Stimulated activated CD8-positive, alpha-beta memory T cell treated with anti-CD3 and anti-CD28 coated beads, Interleukin-2, amount 100 ng/mL, for 48 hours (primary cell): ENCODE measurements at regions not wholly inside any gene's neighbourhood (a gene's known extent, or its start where the extent isn't known, plus 50 kb on each side); places are given as distances from the start of the nearest gene placed in this dataset.

Source experiments
- DNase-seq, 2 donors: peaks; one replicate each; pipeline ENCODE4 v3.0.0-alpha.2; 2020; ENCODE audit warnings: low read depth in 2 of 2

DNA sequence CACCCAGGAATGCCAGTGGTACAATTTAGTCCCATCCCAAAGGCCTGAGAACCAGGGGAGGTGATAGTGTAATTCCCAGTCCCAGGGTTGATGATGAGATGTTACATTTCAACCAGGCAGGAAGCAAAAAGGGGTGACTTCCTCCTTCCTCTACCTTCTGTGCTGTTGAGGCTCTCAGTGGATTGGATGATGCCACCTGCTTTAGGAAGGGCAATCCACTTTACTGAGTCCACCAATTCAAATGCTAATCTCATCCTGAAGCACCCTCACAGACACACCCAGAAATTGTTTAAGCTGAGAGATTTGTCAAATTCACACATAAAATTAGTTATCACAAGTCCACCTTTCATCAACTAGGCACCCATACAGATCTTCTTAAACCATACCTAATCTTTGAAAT lies 418.5 kb upstream of the GOLIM4 start:
- no peak for DNase-seq

DNA sequence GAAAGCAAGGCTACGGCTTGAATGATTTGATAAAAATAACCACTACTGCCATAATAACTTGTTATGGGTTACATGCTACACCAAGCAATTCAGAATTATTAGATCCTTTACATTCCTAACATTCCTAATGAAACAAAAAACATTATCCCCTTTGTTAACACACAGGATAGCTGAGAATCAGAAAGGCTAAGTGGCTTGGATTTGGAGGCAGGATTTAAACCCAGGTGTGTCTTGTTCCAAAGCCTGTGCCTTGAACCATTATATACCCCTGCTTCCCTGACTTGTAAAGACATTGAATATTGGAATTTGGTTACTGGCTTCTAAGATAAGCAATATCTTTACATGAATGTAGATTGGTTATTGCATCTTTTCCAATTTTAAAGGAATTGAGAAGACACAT lies 417.1 kb upstream of the GOLIM4 start:
- DNase-seq, result no peak

DNA sequence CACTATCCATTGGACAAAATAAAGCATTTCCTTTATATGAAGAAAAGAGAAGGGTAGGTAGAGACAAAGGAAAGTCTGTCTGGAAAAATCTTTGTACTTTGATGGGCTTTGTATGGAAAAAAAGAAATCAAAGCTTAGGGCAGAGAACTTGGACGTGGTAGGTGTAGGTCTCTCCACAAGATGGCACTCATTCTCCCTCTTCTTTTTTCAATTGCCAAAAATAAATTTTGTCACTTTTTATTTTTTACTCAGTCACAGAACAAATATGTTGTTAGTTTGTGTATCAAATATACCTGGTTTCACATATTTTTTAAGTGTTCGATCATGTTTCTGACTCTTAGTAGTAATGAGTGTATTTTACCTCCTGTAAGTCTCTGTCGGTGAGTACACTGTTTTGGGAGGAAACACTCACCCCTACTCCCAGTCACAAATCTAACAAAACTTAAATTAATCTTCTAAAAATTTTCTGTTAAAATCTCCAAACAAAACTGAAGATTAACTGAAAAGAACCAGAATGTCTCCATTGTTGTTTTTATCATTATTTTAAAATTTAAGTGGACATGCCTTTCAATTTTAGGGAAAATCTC lies 415.8 kb upstream of the GOLIM4 start:
- DNase-seq, result no peak

- DNase-seq, result no peak
Observed at GRCh38 chr3:168506589-168506988, 410.9 kb upstream of the GOLIM4 start.

DNA sequence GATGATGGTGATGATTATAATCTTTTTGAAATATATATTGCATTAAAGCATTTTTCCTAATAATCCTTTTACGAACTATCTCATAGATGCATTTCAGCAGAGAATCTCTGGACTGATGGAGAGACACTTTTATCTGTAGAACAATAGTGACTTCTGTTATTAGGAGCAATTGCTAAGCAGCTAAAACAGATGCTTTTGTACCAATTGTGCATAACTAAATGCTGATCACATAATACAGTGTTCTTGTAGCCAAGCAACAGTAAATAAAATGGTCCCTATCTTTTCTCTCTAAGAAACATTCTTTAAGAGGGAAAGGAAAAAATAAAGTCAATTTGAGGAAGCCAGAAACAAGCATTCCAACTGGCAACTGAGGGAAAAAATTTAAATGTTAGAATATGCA lies 405.8 kb upstream of the GOLIM4 start:
- no peak for DNase-seq

DNA sequence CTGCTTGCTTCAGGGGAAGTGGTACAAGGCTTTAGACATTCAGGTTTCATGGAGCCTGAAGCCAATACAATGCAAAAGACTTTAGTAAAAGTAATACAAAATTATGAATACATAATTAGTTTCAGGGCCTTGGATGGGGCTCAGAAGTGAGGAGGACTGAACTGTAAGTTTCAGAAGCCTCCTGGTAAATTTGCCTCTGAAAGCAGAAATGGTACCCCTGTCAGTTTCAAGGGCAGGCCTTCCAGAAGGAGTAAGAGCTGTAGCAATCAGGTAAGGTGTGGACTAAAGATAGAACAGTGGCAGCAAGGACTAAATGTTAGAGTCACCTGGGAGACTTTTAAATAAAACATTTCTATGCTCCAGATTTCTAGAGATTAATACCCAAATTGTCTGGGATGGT lies 402.5 kb upstream of the GOLIM4 start:
- no peak for DNase-seq

DNA sequence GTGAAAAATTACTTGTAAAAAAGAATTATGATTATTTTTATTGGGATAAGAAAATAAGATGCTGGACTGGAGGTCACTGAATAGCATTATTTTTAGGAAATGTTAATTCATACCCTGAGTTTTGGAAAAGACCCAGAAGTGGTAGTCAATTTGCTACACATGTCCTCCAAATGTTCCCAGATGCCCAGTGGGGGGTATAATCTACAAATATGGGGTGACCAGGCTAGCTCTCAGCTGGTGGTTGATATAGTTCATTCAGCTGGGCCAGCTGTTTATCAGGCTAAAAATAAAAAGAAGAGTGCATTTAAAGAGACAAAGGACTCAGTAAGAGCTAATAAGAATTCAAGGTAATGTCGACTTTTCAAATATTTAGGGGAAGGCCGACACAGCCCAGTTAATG lies 402.0 kb upstream of the GOLIM4 start:
- DNase-seq, result no peak

- DNase-seq, result no peak
Observed at GRCh38 chr3:168497183-168497582, 401.5 kb upstream of the GOLIM4 start.

- no peak for DNase-seq
Observed at GRCh38 chr3:168495932-168496331, 400.2 kb upstream of the GOLIM4 start.

DNA sequence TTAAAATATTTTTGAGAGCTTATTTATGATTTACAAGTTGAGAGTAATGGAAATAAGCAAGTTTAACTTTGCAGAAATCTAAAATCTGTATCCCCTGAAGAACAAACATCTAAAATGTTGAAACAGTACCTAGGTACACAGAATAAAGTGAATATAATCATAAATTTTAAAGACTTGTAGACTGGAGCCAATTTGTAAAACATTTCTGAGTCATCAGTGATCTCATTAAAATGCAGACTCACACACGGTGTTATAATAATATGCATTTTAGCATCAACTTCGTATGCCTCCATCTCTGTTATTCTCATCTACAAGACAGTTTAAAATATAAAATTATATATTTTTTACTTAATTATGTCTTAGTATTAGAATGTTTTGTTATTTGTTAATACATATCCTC lies 399.5 kb upstream of the GOLIM4 start:
- no peak for DNase-seq

DNA sequence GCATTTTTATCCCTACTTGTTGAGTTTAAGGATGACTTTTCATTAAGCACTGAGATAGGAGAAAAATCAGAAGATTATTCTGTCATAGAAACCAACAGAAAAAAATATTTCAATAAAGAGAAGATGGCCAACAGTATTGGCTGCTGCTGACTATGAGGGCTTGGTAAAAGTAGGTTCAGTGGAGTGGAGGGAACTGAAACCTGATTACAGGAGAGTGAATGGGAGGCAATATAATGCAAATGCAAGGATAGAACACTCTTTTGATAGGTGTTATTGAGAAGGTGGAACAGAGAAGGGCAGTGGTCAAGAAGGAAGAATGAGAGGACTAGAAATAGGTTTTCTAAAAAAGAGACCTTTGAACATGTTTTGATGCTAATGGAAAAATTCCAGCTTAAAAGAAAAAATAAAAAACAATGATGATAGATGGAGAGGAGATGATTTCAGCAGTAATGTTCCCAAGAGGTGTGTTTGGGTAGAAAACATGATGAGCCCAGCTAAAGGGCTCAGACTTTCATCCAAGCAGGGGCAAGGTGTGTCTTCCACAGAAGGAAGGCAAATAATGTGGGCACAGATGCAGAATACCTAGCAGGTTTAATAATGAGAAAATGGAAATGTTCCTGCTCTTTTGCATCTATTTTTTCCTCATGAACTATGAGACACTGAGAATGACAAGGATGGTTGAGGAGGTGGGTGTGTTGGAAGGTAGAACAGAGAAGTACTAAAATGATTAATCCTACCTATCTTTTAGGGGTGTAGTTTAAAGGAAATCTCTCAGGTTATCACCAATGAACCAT lies 397.9 kb upstream of the GOLIM4 start:
- DNase-seq, result no peak

GRCh38 chr3:168490981-168491380 lies 395.3 kb upstream of the GOLIM4 start:
- DNase-seq, result no peak

DNA sequence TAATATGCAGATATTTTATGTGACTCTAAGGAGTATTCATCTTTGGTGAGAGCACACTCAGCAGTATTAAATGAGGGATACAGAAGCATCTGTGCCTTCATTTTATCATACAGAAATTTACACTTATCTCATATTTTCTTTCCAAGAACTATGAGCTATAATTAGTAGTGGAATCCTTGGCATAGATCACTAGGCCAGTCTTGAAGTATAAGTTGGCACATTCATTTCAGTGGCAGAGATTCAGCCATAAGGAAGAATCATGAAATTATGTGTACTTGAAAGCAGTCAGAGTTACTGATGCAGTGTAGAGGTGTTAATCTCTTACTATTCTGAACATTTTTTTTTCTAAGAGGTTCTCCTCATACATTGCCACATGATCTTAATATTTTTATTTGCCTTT lies 393.6 kb upstream of the GOLIM4 start:
- DNase-seq, result no peak

- no peak for DNase-seq
Observed at GRCh38 chr3:168485936-168486335, 390.2 kb upstream of the GOLIM4 start.

GRCh38 chr3:168476360-168476980 lies 380.7 kb upstream of the GOLIM4 start:
- no peak for DNase-seq

- no peak for DNase-seq
Observed at GRCh38 chr3:168475704-168476103, 380.0 kb upstream of the GOLIM4 start.

GRCh38 chr3:168473334-168473890 lies 377.7 kb upstream of the GOLIM4 start:
- no peak for DNase-seq

DNA sequence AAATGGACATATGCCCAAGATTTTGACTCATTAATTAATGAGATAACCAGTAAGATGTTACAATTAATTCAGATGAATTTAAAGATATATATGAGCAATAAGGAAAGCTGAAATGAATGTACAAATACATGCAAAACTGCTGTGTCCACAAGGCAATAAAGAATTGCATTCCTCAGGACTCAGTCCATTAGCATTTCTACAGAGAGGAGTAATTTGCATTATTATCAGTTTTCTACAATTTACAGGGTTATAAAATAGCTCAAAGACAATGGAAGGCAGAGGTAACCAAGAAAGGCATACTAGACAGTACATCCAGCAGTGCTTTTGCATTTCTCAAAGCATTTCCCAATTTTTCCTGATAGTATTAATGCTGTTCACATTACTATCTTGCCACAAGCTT lies 377.1 kb upstream of the GOLIM4 start:
- no peak for DNase-seq

GRCh38 chr3:168470380-168470779 lies 374.7 kb upstream of the GOLIM4 start:
- DNase-seq, result no peak

GRCh38 chr3:168469436-168469835 lies 373.7 kb upstream of the GOLIM4 start:
- no peak for DNase-seq

- DNase-seq, result no peak
Observed at GRCh38 chr3:168467115-168467714, 371.5 kb upstream of the GOLIM4 start.

DNA sequence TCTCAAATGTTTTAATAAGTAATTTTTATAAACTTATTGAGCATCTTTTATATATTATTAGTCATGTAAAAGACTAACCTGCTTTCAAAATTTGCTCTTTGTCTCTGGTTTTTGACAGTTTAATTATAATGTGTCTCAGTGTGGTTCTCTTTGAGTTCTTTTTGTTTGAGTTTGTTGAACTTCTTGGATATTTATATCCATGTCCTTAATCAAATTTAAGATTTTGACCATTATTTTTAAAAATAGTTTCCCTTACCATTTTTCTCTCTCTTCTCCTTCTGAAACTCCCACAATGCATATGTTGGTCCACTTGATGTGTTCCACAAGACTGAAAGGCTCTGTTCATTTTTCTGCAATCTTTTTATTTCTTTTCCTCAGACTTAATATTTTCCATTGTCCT lies 366.1 kb upstream of the GOLIM4 start:
- no peak for DNase-seq
